Omental fat pad (tissue), 3 donors: ENCODE measurements at regions not wholly inside any gene's neighbourhood (a gene's known extent, or its start where the extent isn't known, plus 50 kb on each side); places are given as distances from the start of the nearest gene placed in this dataset.

ENCODE experiments used
- ATAC-seq: fragments of 150-250 bp; one replicate; pipeline ENCODE4 v1.9.1; 2016; ENCODE audit warnings: mild to moderate bottlenecking, moderate library complexity; ENCODE audit not compliant: low FRiP score
- DNase-seq: peaks from one replicate; pipeline ENCODE4 v3.0.0-alpha.2; 2019; ENCODE audit warnings: low spot score
- TF ChIP-seq, protein P1 (sequence below), 3 donors: fragments of 450-650 bp; IDR thresholded peaks; one replicate each; pipeline ENCODE4 v1.5.1; 2016 to 2017; ENCODE audit warnings: antibody characterized with exemption in 3 of 3, mild to moderate bottlenecking in 3 of 3, moderate library complexity in 2 of 3

DNA sequence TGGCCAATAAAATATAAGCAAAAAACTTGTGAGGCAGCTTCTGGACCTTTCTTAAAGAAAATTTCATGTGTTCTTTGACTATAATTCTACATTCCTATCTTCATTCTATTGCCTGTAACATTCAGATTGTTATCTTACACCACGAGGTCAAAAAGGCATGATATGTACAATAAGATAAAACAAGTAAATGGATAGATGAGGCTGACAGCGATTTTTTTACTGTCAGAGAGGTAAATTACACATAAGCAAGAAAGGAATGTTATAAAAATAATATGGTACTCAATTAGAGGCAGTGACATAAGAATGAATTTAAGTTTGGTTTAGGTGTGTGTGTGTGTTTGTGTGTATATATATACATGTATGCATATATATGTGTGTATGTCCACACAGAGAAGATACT lies 660.0 kb downstream of the C12orf50 start:
- ATAC-seq: no peak
- TF ChIP-seq, protein P1, sequence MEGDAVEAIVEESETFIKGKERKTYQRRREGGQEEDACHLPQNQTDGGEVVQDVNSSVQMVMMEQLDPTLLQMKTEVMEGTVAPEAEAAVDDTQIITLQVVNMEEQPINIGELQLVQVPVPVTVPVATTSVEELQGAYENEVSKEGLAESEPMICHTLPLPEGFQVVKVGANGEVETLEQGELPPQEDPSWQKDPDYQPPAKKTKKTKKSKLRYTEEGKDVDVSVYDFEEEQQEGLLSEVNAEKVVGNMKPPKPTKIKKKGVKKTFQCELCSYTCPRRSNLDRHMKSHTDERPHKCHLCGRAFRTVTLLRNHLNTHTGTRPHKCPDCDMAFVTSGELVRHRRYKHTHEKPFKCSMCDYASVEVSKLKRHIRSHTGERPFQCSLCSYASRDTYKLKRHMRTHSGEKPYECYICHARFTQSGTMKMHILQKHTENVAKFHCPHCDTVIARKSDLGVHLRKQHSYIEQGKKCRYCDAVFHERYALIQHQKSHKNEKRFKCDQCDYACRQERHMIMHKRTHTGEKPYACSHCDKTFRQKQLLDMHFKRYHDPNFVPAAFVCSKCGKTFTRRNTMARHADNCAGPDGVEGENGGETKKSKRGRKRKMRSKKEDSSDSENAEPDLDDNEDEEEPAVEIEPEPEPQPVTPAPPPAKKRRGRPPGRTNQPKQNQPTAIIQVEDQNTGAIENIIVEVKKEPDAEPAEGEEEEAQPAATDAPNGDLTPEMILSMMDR (IDR thresholded peaks at IDR 0.05): no peak
- no peak for DNase-seq

DNA sequence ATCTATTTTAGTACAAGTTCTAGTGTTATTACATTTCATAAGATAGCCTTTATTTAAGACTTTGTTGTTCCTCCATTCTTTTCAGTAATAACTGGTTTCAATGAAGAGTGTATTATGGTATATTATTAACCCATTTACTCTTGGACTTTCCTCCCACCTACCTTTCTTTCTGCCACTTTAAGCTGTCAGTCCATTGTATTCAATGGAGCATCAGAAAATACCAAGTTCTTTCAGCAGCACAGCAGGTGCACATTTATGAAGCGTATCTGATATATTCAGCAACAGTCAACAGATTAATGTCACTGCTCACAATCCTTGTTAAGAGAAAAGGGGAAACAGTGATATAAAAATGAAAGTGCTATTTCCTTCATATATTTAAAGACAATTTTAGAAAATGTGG lies 660.9 kb downstream of the C12orf50 start:
- ATAC-seq (no peak), DNase-seq (no peak)
- TF ChIP-seq, protein P1 (IDR thresholded peaks at IDR 0.05): no peak

DNA sequence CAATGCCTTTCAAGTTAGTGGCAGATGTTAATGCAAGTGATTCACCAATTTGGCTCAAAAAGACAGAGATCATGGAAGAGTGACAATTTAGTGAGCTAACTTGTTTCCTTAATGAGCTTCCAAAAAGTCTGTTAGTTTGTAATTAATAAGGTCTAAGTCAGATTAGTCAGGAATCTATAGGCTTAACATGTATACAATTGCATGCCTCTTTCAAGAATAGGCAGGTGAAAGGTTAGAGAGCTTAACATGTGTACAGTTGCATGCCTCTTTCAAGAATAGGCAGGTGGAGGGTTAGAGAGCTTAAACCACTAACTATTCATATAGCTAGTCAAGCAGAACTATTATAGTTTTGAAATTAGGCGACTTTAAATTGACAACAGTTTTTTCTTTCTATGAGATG lies 663.8 kb downstream of the C12orf50 start:
- no peak for DNase-seq
- TF ChIP-seq, protein P1 (IDR thresholded peaks at IDR 0.05): no peak
- ATAC-seq: no peak

DNA sequence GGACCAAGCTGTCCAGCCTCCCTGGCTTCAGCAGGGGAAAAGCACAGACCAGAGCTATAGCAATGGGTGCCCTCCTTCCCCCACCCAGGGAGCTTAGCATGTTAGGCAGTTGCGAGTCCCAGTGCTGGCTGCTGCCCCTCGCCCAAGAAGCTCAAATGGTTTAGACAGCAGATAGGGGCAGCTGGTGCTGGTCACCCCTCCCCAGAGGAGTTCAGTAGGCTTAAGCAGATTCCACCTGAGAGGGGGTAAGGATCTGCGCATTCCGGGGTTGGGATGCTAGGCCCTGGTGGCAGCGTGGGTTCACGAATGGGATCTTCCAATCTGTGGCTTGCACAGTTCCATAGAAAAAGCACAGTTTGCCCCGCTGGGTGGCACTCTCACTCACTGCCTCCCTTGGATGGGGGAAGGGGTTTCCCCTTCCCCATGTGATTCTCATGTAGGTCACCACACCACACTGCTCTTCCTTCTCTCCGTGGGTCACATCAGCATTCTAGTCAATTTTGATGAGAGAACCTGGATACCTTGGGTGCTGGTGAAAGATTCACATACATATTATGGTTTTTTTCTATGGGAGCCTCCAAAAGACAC lies 665.6 kb downstream of the C12orf50 start:
- ATAC-seq: no peak
- TF ChIP-seq, protein P1 (IDR thresholded peaks at IDR 0.05): no peak
- no peak for DNase-seq

DNA sequence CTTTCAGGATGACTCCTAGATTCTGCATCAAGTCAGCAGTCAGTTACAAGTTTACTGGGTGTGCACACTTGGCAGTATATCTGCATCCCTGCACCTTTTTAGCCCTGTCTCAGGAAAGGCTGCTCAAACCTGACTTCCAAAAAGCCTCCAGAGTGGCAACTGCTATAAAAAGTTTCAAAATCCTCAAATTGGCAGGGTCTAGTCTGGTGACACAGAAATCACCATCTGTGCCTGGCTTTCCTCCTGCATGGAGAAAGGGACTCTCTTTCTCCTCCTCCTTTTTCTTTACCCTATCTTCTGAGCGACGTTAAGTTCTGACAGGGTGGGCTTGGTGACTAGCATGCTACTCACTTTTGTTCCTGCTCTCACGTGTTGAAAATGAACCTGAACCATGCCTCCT lies 679.5 kb downstream of the C12orf50 start:
- TF ChIP-seq, protein P1 (IDR thresholded peaks at IDR 0.05): no peak
- no peak for ATAC-seq
- no peak for DNase-seq

DNA sequence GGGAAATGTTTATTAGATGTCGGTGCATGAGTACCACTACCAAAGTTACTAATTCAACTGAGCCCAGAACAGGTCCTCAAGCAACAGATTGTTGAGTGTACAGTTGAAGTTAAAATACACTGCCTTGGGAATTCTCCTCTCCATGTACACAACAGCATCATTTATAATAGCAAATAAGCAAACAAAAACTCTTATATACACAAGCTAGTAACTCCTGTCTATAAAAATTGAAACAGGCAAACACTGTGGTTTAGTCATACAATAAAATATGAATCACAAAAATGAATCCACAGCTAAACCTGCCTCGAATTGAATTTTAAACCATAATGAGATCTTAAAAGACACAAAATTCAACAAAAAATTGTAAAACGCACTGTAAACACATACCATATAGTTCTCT lies 681.1 kb downstream of the C12orf50 start:
- ATAC-seq: no peak
- TF ChIP-seq, protein P1 (IDR thresholded peaks at IDR 0.05): no peak
- no peak for DNase-seq

DNA sequence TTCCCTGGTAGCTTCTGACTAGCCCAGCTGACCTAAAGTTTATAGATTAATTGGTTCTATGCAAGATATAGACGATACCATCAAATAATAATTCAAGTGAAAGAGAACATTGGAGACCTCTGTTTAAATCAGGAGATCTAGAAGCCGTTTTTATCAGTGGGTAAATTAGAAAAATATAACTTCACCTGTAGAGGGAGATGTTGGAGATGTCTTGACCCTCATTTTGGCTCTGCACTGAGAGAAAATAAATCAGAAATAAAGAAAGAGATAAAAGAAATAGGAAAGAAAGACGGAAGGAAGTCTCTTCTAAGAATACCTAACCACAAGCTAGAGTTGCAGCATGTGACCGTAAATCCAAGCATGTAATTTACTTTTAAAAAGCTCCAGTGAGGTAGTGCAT lies 684.5 kb downstream of the C12orf50 start:
- TF ChIP-seq, protein P1 (IDR thresholded peaks at IDR 0.05): no peak
- no peak for DNase-seq
- no peak for ATAC-seq
